Sciatic nerve (tissue), 2 donors: ENCODE measurements at regions not wholly inside any gene's neighbourhood (a gene's known extent, or its start where the extent isn't known, plus 50 kb on each side); places are given as distances from the start of the nearest gene placed in this dataset.

Experiments used
- ATAC-seq: fragments of 200-7000 bp; cut with Tn5 transposase; one replicate; pipeline ENCODE4 v1.9.1; 2020; ENCODE audit warnings: mild to moderate bottlenecking, moderate library complexity
- DNase-seq: peaks from one replicate; pipeline ENCODE4 v3.0.0-alpha.2; 2020; ENCODE audit warnings: low spot score
- intact Hi-C: fragments of 100-400 bp; cut with DNase I; formaldehyde crosslinking; loops from one replicate; pipeline ENCODE4 v1.14.2; 2022
- donor health status: DM: no; HTN: no; CAD: no.
- donor health status: DM: no; HTN: no; CAD: no.

GRCh38 chr7:131112431-131112830 lies 215.2 kb upstream of the MKLN1 start:
- intact Hi-C loops, result no loop called here
- no peak for ATAC-seq
- DNase-seq, result no peak

- DNase-seq, result no peak
- ATAC-seq, result no peak
- intact Hi-C loops, result no loop called here
These were observed 212.3 kb upstream of the MKLN1 start for GRCh38 chr7:131115340-131115739.

GRCh38 chr7:131117439-131117838 lies 210.2 kb upstream of the MKLN1 start:
- DNase-seq (no peak), ATAC-seq (no peak)
- intact Hi-C loops, result no loop called here

- intact Hi-C loops, result no loop called here
- DNase-seq (no peak), ATAC-seq (no peak)
These were observed 208.3 kb upstream of the MKLN1 start for GRCh38 chr7:131119381-131119780.

- DNase-seq (no peak), ATAC-seq (no peak)
- intact Hi-C loops, result no loop called here
These were observed 205.3 kb upstream of the MKLN1 start for GRCh38 chr7:131122394-131122793.

GRCh38 chr7:131124001-131124629 lies 203.6 kb upstream of the MKLN1 start:
- intact Hi-C loops, result no loop called here
- no peak for ATAC-seq
- no peak for DNase-seq

GRCh38 chr7:131124867-131125266 lies 202.8 kb upstream of the MKLN1 start:
- no peak for ATAC-seq
- intact Hi-C loops, result no loop called here
- no peak for DNase-seq

- DNase-seq (no peak), ATAC-seq (no peak)
These were observed 197.4 kb upstream of the MKLN1 start for GRCh38 chr7:131130324-131130723.

GRCh38 chr7:131131012-131131745 lies 196.5 kb upstream of the MKLN1 start:
- ATAC-seq, result no peak
- intact Hi-C loops, result no loop called here
- DNase-seq, result no peak

More at GRCh38 chr7:131130324-131130723, 197.4 kb upstream of the MKLN1 start:
- intact Hi-C loops, result no loop called here

- DNase-seq (no peak), ATAC-seq (no peak)
- intact Hi-C loops, result no loop called here
These were observed 195.8 kb upstream of the MKLN1 start for GRCh38 chr7:131131746-131132431.

- DNase-seq, result no peak
- intact Hi-C loops, result no loop called here
- ATAC-seq, result no peak
These were observed 188.2 kb upstream of the MKLN1 start for GRCh38 chr7:131139462-131139861.

- ATAC-seq (no peak), DNase-seq (no peak)
- intact Hi-C loops, result no loop called here
These were observed 186.2 kb upstream of the MKLN1 start for GRCh38 chr7:131141443-131141967.

- DNase-seq, result no peak
- intact Hi-C loops, result no loop called here
- ATAC-seq, result no peak
These were observed 183.8 kb upstream of the MKLN1 start for GRCh38 chr7:131143869-131144268.

GRCh38 chr7:131145026-131145425 lies 182.7 kb upstream of the MKLN1 start:
- DNase-seq (no peak), ATAC-seq (no peak)
- intact Hi-C loops, result no loop called here

GRCh38 chr7:131145770-131146169 lies 181.9 kb upstream of the MKLN1 start:
- no peak for ATAC-seq
- no peak for DNase-seq

GRCh38 chr7:131147604-131148003 lies 180.1 kb upstream of the MKLN1 start:
- intact Hi-C loops, result no loop called here
- ATAC-seq (peak; percentile 41), DNase-seq (no peak)

More at GRCh38 chr7:131145770-131146169, 181.9 kb upstream of the MKLN1 start:
- intact Hi-C loops, result no loop called here

GRCh38 chr7:131148258-131148657 lies 179.4 kb upstream of the MKLN1 start:
- DNase-seq, result no peak
- intact Hi-C loops, result no loop called here
- no peak for ATAC-seq

- intact Hi-C loops, result no loop called here
- ATAC-seq, result no peak
- no peak for DNase-seq
These were observed 178.8 kb upstream of the MKLN1 start for GRCh38 chr7:131148708-131149428.

GRCh38 chr7:131149429-131149773 lies 178.3 kb upstream of the MKLN1 start:
- DNase-seq (no peak), ATAC-seq (no peak)
- intact Hi-C loops, result no loop called here
